ENCODE measurements at regions not wholly inside any gene's neighbourhood (a gene's known extent, or its start where the extent isn't known, plus 50 kb on each side); places are given as distances from the start of the nearest gene placed in this dataset.

- no peaks in the 10 kb centered on the region for H3K4me1 Mint-ChIP-seq (ENCODE audit: low read depth)
- TF ChIP-seq, protein P1, sequence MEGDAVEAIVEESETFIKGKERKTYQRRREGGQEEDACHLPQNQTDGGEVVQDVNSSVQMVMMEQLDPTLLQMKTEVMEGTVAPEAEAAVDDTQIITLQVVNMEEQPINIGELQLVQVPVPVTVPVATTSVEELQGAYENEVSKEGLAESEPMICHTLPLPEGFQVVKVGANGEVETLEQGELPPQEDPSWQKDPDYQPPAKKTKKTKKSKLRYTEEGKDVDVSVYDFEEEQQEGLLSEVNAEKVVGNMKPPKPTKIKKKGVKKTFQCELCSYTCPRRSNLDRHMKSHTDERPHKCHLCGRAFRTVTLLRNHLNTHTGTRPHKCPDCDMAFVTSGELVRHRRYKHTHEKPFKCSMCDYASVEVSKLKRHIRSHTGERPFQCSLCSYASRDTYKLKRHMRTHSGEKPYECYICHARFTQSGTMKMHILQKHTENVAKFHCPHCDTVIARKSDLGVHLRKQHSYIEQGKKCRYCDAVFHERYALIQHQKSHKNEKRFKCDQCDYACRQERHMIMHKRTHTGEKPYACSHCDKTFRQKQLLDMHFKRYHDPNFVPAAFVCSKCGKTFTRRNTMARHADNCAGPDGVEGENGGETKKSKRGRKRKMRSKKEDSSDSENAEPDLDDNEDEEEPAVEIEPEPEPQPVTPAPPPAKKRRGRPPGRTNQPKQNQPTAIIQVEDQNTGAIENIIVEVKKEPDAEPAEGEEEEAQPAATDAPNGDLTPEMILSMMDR (IDR thresholded peaks at IDR 0.05): no peak
- H3K27ac Mint-ChIP-seq: no peak overlapping the region
- no peak overlapping the region for H3K4me3 Mint-ChIP-seq
- no peaks in the 10 kb centered on the region for H3K36me3 Mint-ChIP-seq (ENCODE audit: low read depth)
- H3K27me3 Mint-ChIP-seq (ENCODE audit: insufficient read depth): no peaks in the 10 kb centered on the region; the same call in 1 of the 2 replicates
- peaks cover 26% of the 10 kb centered on the region for H3K9me3 Mint-ChIP-seq
- no peak for DNase-seq
These were observed 420.6 kb downstream of the TBL1XR1 start for GRCh38 chr3:176776622-176777175.

DNA sequence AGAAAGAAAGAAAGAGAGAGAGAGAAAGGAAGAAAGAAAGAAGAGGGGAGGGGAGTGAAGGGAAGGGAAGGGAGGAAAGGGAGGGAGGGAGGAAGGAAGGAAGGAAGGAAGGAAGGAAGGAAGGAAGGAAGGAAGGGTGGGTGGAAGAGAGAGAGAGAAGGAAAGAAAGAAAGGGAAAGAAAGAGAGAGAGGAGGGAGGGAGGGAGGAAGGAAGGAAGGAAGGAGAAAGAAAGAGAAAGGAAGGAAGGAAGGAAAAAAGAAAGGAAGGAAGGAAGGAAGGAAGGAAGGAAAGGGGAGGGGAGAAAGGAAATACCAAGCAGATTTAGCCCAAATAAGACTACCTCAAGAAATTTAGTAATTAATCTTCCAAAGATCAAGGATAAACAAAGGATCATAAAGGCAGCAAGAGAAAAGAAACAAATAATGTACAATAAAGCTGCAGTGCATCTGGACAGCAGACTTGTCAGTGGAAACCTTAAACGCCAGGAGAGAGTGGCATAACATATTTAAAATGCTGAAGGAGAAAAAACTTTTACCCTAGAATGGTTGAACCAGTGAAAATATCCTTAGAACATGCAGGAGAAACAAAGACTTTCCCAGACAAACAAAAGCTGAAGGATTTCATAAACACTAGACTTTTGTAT, 427.6 kb downstream of the TBL1XR1 start:
- no peak overlapping the region for H3K27ac Mint-ChIP-seq
- peaks cover 53% of the 10 kb centered on the region for H3K9me3 Mint-ChIP-seq
- H3K27me3 Mint-ChIP-seq (ENCODE audit: insufficient read depth): no peaks in the 10 kb centered on the region; the same call in 1 of the 2 replicates
- H3K36me3 Mint-ChIP-seq (ENCODE audit: low read depth): no peaks in the 10 kb centered on the region
- H3K4me3 Mint-ChIP-seq: no peak overlapping the region
- H3K4me1 Mint-ChIP-seq (ENCODE audit: low read depth): no peaks in the 10 kb centered on the region
- no peak for DNase-seq
- TF ChIP-seq, protein P1 (IDR thresholded peaks at IDR 0.05): no peak

- no peak overlapping the region for H3K27ac Mint-ChIP-seq
- no peak for DNase-seq
- TF ChIP-seq, protein P1 (IDR thresholded peaks at IDR 0.05): no peak
- H3K4me1 Mint-ChIP-seq (ENCODE audit: low read depth): no peaks in the 10 kb centered on the region
- no peaks in the 10 kb centered on the region for H3K36me3 Mint-ChIP-seq (ENCODE audit: low read depth)
- peaks cover 42% of the 10 kb centered on the region for H3K9me3 Mint-ChIP-seq
- no peaks in the 10 kb centered on the region; the same call in 1 of the 2 replicates for H3K27me3 Mint-ChIP-seq (ENCODE audit: insufficient read depth)
- no peak overlapping the region for H3K4me3 Mint-ChIP-seq
These were observed 429.9 kb downstream of the TBL1XR1 start for GRCh38 chr3:176767385-176767784.

DNA sequence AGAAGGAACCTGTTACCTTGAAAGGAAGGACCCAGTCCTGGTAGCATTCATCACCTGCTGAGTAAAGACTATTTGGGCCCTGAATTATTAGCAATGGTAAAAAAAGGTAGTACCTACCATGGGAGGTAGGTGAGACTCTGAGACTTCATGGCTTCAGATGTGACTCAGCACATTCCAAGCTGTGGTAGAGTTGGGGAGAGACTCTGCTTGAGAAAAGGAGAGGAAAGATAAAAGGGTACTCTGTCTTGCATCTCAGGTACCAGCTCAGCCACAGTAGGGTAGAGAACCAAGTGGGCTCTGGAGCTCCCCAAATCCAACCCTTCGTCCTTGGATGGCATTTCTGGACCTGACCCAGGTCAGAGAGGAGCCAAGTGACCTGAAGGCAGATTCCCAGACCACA, 430.4 kb downstream of the TBL1XR1 start:
- no peaks in the 10 kb centered on the region; the same call in 1 of the 2 replicates for H3K27me3 Mint-ChIP-seq (ENCODE audit: insufficient read depth)

GRCh38 chr3:176765382-176765900, 431.8 kb downstream of the TBL1XR1 start:
- H3K4me1 Mint-ChIP-seq (ENCODE audit: low read depth): no peaks in the 10 kb centered on the region
- DNase-seq: no peak
- no peaks in the 10 kb centered on the region; the same call in 1 of the 2 replicates for H3K27me3 Mint-ChIP-seq (ENCODE audit: insufficient read depth)
- no peak overlapping the region for H3K4me3 Mint-ChIP-seq
- TF ChIP-seq, protein P1 (IDR thresholded peaks at IDR 0.05): no peak
- H3K27ac Mint-ChIP-seq: no peak overlapping the region
- no peaks in the 10 kb centered on the region for H3K36me3 Mint-ChIP-seq (ENCODE audit: low read depth)
- H3K9me3 Mint-ChIP-seq: peaks cover 42% of the 10 kb centered on the region

More for the DNA sequence above, 430.4 kb downstream of the TBL1XR1 start:
- peaks cover 43% of the 10 kb centered on the region for H3K9me3 Mint-ChIP-seq
- TF ChIP-seq, protein P1 (IDR thresholded peaks at IDR 0.05): no peak
- no peaks in the 10 kb centered on the region for H3K36me3 Mint-ChIP-seq (ENCODE audit: low read depth)
- H3K4me1 Mint-ChIP-seq (ENCODE audit: low read depth): no peaks in the 10 kb centered on the region
- no peak overlapping the region for H3K27ac Mint-ChIP-seq
- no peak overlapping the region for H3K4me3 Mint-ChIP-seq
- DNase-seq: no peak
